GM18502 (cell line): ENCODE measurements at regions not wholly inside any gene's neighbourhood (a gene's known extent, or its start where the extent isn't known, plus 50 kb on each side); places are given as distances from the start of the nearest gene placed in this dataset.
A peak's percentile ranks its signal among the peaks of the same experiment; 100 is the strongest.

ENCODE experiments used
- ATAC-seq: cut with Tn5 transposase; IDR thresholded peaks from one replicate; pipeline ENCODE4 v1.9.1; 2021; ENCODE audit warnings: mild to moderate bottlenecking; ENCODE audit not compliant: unreplicated experiment, poor library complexity

- no peak for ATAC-seq
Observed at GRCh38 chr18:73093687-73094250, 226.0 kb upstream of the NETO1 start.

GRCh38 chr18:73088445-73088844 is 220.7 kb upstream of the NETO1 start:
- no peak for ATAC-seq

- ATAC-seq = no peak
Observed at GRCh38 chr18:73087282-73087977, 219.6 kb upstream of the NETO1 start.

GRCh38 chr18:73079920-73080319 is 212.1 kb upstream of the NETO1 start:
- no peak for ATAC-seq

GRCh38 chr18:73060666-73061288 is 193.0 kb upstream of the NETO1 start:
- ATAC-seq = no peak

- ATAC-seq = no peak
Observed at GRCh38 chr18:73059280-73059679, 191.5 kb upstream of the NETO1 start.

- no peak for ATAC-seq
Observed at GRCh38 chr18:73047688-73048087, 179.9 kb upstream of the NETO1 start.

GRCh38 chr18:73045037-73045436 is 177.2 kb upstream of the NETO1 start:
- no peak for ATAC-seq

GRCh38 chr18:73043611-73044010 is 175.8 kb upstream of the NETO1 start:
- no peak for ATAC-seq

- no peak for ATAC-seq
Observed at GRCh38 chr18:73043211-73043610, 175.4 kb upstream of the NETO1 start.

- ATAC-seq = no peak
Observed at GRCh38 chr18:73040247-73040646, 172.5 kb upstream of the NETO1 start.

- peak; percentile 61 for ATAC-seq
Observed at GRCh38 chr18:73038336-73038735, 170.5 kb upstream of the NETO1 start.

GRCh38 chr18:73023975-73024374 is 156.2 kb upstream of the NETO1 start:
- no peak for ATAC-seq

GRCh38 chr18:73009691-73010090 is 141.9 kb upstream of the NETO1 start:
- ATAC-seq = no peak

- no peak for ATAC-seq
Observed at GRCh38 chr18:73007915-73008308, 140.1 kb upstream of the NETO1 start.

GRCh38 chr18:73007195-73007914 is 139.6 kb upstream of the NETO1 start:
- peak; percentile 74 for ATAC-seq

- ATAC-seq = no peak
Observed at GRCh38 chr18:73006331-73006730, 138.5 kb upstream of the NETO1 start.

- no peak for ATAC-seq
Observed at GRCh38 chr18:73004260-73004659, 136.5 kb upstream of the NETO1 start.

- ATAC-seq = no peak
Observed at GRCh38 chr18:72999971-73000607, 132.3 kb upstream of the NETO1 start.

- no peak for ATAC-seq
Observed at GRCh38 chr18:72995558-72995957, 127.8 kb upstream of the NETO1 start.

GRCh38 chr18:72993250-72993649 is 125.5 kb upstream of the NETO1 start:
- no peak for ATAC-seq
